H1 (cell line): ENCODE measurements at regions not wholly inside any gene's neighbourhood (a gene's known extent, or its start where the extent isn't known, plus 50 kb on each side); places are given as distances from the start of the nearest gene placed in this dataset.

Experiments
- GABPA ChIP-seq: IDR thresholded peaks from 2 replicates; pipeline ENCODE4 v1.6.1; 2011; ENCODE audit warnings: mild to moderate bottlenecking, low read length, moderate library complexity, borderline replicate concordance; ENCODE audit not compliant: insufficient read depth
- RAD21 ChIP-seq, 2 experiments: IDR thresholded peaks in 1 of 2; conservative IDR thresholded peaks in 1 of 2; 2 replicates each; pipeline ENCODE4 v1.6.1; 2011; ENCODE audit warnings: low read depth in 2 of 2, low read length in 2 of 2, improper control_type of control experiment in 1 of 2, inconsistent platforms in 1 of 2, mild to moderate bottlenecking in 1 of 2, moderate library complexity in 1 of 2

GRCh38 chr3:148379763-148380382 is 317.8 kb upstream of the AGTR1 start (continued):
- peak; percentile 93 to 94 for TF ChIP-seq RAD21 (IDR thresholded peaks at IDR 0.05 in 1 of 2, conservative IDR thresholded peaks at IDR 0.05 in 1 of 2; ENCODE audit: low read depth in 2 of 2, low read length in 2 of 2)
- TF ChIP-seq GABPA = no peak
